Gastroesophageal sphincter (tissue), 3 donors: ENCODE measurements at regions not wholly inside any gene's neighbourhood (a gene's known extent, or its start where the extent isn't known, plus 50 kb on each side); places are given as distances from the start of the nearest gene placed in this dataset.

Source experiments
- CTCF ChIP-seq, 4 experiments: fragments of 200-600 bp in 2 of 4; fragments of 450-650 bp in 2 of 4; sonication (generic) in 1 of 4; IDR thresholded peaks; one replicate each; pipeline ENCODE4 v1.5.1; 2017 to 2019; ENCODE audit warnings: antibody characterized with exemption in 4 of 4, mild to moderate bottlenecking in 2 of 4, moderate library complexity in 2 of 4
- EP300 ChIP-seq: sonication (generic); formaldehyde crosslinking; IDR thresholded peaks from one replicate; pipeline ENCODE4 v1.6.1; 2017; ENCODE audit warnings: antibody characterized with exemption, mild to moderate bottlenecking
- POLR2A ChIP-seq, 2 donors: fragments of 450-650 bp; IDR thresholded peaks; one replicate each; pipeline ENCODE4 v1.6.1; 2017; ENCODE audit warnings: antibody characterized with exemption in 2 of 2, mild to moderate bottlenecking in 2 of 2, moderate library complexity in 1 of 2
- POLR2AphosphoS5 ChIP-seq: sonication (generic); formaldehyde crosslinking; IDR thresholded peaks from one replicate; pipeline ENCODE4 v1.6.1; 2017; ENCODE audit warnings: antibody characterized with exemption

GRCh38 chr21:39088031-39088370, 95.2 kb downstream of the PSMG1 start:
- no peak for TF ChIP-seq CTCF (IDR thresholded peaks at IDR 0.05)
- TF ChIP-seq POLR2AphosphoS5, result no peak
- TF ChIP-seq POLR2A (IDR thresholded peaks at IDR 0.05), result no peak
- no peak for TF ChIP-seq EP300
